SH-SY5Y (cell line): ENCODE measurements at regions not wholly inside any gene's neighbourhood (a gene's known extent, or its start where the extent isn't known, plus 50 kb on each side); places are given as distances from the start of the nearest gene placed in this dataset.

Experiments
- GATA2 ChIP-seq: IDR thresholded peaks from 2 replicates; pipeline ENCODE4 v1.6.1; 2011; ENCODE audit warnings: mild to moderate bottlenecking, low read depth, low read length
- GATA3 ChIP-seq: IDR thresholded peaks from 2 replicates; pipeline ENCODE4 v1.6.1; 2011; ENCODE audit warnings: low read depth, mild to moderate bottlenecking, low read length, moderate library complexity

DNA sequence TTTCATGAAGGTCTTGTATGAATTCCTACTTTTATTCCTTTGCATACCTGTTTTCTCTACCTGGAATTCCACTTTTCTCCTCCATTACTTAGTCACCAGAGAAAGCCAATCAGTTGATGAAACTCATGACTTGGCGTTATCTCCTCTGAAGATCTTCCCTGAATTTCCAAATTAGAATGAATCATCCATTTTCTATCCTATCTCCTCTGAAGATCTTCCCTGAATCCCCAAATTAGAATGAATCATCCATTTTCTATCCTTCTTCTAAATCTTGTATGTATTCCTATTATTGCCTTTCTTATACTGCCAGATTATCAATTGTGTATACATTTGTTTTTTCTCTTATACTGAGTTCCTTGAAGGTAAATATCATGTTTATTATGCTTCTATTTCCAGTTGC, 440.4 kb downstream of the CCDC85A start:
- TF ChIP-seq GATA3: no peak
- TF ChIP-seq GATA2: no peak

DNA sequence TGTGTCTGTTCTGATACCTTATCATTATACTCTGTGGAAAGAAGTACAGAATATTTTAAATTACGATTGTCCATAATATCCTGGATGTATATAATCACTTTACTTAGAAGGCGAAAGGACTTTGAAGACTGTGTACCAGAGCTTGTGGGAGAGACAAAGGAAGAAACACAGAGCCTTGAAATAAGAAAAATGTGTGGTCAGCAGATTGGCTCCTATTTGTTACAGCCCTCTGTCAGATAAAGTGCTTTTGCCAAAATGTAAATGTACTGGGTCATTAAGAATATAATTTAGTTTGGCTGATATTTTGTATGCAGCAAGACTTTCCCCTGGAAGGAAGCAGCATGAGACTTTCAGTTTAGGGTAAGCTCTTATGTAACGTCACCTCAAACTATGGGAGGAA, 443.1 kb downstream of the CCDC85A start:
- TF ChIP-seq GATA2 (no peak), GATA3 (no peak)

DNA sequence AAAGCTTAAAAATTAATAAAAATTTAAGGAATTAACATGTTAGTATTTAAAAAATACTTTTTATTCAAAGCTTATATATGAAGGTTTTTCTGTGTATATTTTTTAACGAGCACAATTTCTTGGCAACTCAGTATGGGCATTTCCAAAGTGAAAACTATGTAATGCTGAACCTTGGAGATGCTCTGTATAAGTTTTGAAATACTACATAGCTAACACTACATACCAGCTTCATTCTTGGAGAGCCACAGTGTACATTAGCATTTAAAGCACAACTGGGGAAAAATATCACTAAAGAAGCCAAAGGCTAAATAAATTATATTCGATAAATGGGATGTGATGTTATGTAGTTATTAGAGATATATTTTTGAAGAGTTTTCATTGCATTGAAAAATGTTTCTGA, 446.5 kb downstream of the CCDC85A start:
- TF ChIP-seq GATA3 (no peak), GATA2 (no peak)

DNA sequence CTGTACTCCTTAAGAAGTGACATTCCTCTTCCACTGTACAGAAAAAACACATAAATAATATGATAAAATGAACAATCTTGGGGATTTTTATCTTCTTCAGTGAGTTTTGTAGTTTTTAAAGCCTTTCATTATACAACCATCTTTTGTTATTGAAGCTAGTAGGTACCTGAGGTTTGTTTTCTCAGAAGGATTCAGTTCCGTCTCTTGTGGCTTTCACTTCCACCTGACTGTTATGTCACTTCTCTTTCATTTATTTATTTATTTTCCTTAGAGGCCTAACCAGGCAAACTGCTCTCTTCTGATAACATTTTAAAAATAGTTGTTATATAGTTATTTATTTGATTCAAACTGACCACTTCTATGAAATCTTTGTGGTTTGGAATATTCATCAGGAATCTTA, 464.2 kb downstream of the CCDC85A start:
- TF ChIP-seq GATA2: no peak
- no peak for TF ChIP-seq GATA3

DNA sequence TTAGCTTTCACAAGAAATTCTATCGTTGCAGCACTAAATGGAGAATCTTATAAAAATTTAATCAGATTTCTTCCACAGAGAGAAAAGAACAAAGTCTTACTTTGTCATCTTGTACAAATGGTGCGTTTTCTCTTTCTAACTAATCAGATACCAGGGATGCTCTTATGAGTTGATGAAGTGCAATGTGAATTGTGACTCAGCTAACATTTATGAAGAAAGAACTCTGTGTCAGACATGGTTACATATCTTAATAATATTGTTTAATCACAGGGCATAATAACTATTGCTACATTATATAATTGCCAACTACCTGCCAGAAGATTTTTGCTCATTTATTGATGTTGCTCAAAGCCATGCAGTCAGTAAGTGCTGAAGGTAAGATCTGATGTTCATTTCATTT, 465.0 kb downstream of the CCDC85A start:
- TF ChIP-seq GATA3 (no peak), GATA2 (no peak)

DNA sequence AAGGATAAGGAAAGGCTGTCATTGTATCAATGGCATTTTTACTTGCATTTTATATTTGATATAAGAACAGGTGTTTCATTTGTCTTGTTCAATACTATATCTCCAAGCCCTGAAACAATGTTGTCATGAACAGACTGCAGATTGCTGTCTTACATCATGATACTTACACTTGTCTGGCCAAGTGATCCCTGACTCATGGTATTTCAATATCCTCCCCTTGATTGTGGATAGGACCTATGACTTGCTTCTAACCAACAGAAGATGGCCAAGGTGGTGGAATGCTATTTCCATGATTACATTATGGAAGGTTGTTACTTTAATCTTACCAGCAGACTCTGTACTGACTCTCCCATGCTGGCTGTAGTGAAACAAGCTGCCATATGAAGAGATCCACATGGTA, 471.1 kb downstream of the CCDC85A start:
- TF ChIP-seq GATA2: no peak
- TF ChIP-seq GATA3: no peak

DNA sequence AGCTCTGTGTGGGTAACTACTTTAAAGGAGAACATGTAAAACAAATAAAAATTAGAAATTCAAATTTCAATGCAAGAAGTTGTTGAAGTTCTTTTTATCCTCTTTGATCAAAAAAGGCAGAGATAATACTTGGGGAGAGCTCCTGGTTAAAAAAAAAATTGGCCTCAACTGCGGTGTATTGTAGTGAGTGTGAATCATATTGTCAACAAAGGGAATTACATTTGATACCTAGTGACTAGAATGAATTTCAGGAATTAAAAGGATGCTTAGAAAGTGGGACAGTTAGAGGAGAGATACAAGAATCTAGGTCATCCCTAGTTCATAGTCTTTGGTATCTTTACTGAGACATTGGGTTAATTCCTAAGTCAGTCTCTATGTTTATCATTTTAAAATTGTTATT, 473.0 kb downstream of the CCDC85A start:
- TF ChIP-seq GATA2 (no peak), GATA3 (no peak)

DNA sequence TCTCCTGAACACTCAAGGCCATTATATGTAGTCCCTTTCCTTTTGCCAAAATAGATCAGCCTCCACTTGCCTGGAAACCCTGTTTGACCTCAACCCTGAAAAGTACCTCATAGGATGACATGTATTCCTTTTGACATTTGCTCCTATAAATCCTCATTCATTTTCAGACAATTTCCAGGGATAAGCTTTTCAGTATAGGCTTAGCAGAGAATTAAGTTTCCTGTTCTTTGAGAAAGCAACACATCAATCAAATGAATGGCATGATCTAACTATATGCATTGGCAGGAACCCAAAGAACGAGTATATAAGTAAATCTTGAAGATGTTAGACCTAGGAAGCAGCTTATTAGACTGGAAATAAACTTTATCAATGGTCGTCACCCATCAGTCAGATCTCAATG, 483.0 kb downstream of the CCDC85A start:
- TF ChIP-seq GATA3: no peak
- TF ChIP-seq GATA2: no peak

DNA sequence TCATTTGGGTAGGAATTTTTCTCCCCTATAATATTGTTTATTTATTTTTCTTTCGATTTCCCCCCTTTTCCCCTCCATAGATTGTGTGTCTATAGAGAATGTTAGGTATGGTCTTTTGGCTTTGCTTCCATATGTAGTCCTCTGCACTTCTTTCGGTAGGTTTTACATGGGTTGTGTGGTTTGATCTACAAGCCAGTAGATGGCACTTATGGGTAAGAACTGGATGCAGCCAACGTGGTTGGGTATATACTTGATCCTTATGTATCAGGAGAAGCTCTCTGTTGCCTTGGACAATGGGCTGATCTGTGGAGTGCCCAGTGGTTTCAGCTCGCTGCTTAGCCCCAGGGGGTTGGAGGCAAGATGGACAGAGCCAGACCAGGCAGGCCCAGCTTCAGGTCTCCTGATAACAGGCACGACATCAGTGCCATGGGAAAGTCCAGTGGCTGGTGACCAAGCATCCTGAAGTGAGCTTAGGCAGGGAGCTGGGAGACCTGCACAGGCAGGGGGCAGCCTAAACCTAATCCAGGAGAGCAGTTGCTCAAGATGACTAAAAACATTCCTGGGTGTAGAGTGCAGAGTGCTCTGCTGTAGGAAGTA, 488.3 kb downstream of the CCDC85A start:
- TF ChIP-seq GATA2: no peak
- no peak for TF ChIP-seq GATA3

DNA sequence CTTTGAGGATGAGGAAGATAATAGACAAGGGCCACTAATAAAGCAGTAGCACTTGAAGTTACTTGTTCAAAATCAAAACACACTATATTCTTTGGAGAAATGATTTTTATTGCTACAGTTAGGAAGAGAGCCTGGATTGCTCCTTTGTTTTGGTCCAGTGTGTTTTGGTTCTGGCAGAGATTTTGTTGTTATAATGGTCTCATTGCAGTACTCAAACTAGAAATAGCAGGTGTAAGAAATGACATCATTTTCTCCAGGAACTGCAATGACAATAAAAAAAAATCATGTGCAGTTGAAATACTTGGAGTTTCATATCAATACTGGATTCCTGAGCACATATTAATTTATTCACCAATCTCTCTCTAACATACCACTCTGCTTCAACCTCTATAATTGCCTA, 490.3 kb downstream of the CCDC85A start:
- TF ChIP-seq GATA3: no peak
- no peak for TF ChIP-seq GATA2

DNA sequence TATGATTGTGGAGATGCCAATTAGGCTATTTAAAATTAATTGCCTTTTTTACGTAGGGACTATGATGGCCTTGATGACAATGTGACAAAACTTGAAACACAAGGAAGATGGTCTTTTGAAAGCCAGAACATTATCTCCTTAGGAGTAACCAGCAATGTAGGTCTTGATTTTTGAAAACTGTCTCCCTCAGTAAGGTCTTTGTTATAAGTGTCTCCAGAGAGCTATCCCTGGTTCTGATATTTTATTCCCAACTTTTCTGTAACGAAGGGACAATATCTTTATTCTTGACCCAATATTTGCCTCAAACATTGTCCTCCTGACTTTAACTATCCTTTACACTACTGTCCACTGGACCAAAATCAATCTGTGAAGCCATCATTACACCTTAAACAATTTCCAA, 493.2 kb downstream of the CCDC85A start:
- TF ChIP-seq GATA2 (no peak), GATA3 (no peak)

DNA sequence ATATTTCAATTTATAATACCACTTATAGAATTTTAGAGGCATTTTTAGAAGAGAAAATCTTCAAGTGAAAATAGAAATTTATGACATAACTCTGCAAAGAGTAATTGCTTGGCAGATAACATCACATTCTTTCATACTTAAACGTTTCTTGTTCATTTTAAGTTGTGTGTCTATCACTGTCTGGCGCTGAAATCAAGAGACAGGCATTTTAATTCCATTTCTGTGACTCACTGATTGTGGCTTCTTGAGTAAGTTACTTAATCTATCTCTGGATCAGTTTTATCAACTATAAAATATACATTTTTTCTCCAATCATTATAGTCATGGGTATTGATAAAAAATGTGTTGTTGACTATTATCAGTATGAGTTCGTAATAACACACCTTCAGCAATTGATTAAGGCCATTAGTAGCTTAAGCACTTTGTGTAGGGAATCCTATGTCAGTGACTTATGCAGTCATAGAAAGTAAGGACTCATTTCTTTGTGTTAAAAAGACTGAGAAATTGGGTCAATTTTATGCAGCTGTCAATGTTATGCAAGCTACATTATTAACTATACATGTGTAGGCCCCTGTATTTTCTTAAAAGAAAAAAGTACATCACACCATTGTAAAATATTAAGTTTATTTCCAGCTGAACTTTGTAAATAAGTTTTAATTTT, 497.3 kb downstream of the CCDC85A start:
- TF ChIP-seq GATA2 (no peak), GATA3 (no peak)

DNA sequence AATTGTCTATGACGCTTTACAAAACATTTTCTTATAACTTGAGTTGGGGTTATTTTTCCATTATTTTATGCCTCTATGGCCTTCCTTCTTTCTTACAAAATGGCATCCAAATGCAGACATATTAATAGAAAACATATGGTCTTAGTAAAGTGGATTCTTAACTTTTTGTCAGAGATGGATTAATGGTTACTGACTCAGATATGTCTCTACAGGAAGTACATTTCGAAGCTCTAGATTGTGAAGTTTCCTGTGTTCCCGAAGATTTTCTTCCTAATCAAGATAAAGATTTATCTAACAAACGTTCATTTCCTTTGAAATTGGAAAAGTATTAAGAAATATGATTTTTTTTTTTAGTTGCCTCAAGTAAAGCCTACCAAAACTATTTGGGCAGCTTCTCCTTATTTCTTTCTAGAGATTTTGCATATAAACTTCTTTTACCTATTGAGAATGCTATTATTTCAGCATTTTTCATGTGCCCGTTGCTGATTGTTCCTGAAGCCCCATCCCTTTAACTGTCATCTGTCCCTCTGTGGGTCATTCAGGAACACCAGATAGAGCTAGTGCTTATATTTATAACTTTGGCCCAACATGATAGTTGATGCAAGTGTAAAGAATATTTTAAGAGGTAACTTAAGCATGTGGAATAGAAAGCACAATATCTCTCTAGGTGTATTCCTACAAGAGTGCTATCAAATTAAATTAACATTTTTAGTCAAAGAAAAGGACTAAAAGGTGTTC, 498.0 kb downstream of the CCDC85A start:
- no peak for TF ChIP-seq GATA3
- no peak for TF ChIP-seq GATA2

DNA sequence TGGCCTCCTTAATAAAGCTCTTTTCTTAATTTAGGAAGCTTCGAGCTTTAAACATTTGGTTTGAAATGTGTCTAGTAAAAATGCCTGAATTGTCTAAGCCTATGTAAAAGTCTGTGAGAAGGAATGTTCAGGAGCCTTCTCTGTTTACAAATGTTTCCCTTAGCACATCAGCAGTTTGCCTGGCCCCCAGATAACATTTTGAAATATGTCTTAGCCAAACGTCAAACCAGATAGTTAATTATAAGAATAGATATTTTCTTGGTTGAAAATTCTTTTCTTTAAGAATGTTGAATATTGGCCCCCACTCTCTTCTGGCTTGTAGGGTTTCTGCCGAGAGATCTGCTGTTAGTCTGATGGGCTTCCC, 498.6 kb downstream of the CCDC85A start:
- TF ChIP-seq GATA3 (no peak), GATA2 (no peak)

DNA sequence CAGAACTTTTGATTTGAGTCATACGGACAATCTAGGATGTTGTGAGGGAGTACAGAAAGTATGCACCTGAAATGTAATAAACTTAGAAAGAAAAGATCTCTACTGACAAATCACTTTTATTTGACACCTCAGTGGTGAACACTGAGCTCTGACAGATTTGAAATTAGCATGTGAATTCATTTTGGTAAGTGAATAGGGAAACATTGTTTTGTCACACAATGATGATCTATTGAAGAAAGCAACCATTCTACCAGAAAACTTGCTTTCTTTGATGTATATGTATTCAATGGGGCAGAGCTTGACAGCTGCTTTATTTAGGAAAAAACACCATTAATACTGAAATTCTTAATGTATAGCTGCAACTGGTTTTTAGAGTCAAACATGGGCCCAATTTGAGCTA, 500.5 kb downstream of the CCDC85A start:
- TF ChIP-seq GATA2 (no peak), GATA3 (no peak)
